ENCODE measurements at regions not wholly inside any gene's neighbourhood (a gene's known extent, or its start where the extent isn't known, plus 50 kb on each side); places are given as distances from the start of the nearest gene placed in this dataset.

GRCh38 chr5:73376618-73377170 is 71.9 kb downstream of the FOXD1 start:
- Histone ChIP-seq H2AFZ (ENCODE audit: low read depth, low read length) (no peak overlapping the region), H4K20me1 (replicated peaks; ENCODE audit: control insufficient read depth, extremely low read depth, insufficient read depth, low read length) (no peaks in the 10 kb centered on the region), H3K4me1 (ENCODE audit: control insufficient read depth, extremely low read depth, insufficient read depth, low read length) (peaks cover 11% of the 10 kb centered on the region), H3K27me3 (ENCODE audit: control insufficient read depth in 2 of 2, insufficient read depth in 2 of 2, low read length in 2 of 2) (peaks cover 32 to 40% of the 10 kb centered on the region in 2 experiments), H3K4me2 (ENCODE audit: insufficient read depth, low read length) (no peak overlapping the region), H3K4me3 (replicated peaks in 1 of 3; ENCODE audit: insufficient read depth in 1 of 3, low read depth in 1 of 3, low read length in 3 of 3) (no peak overlapping the region), H3K9ac (replicated peaks; ENCODE audit: extremely low read depth, insufficient read depth, low read length) (no peak overlapping the region), H3K36me3 (ENCODE audit: control insufficient read depth in 2 of 2, extremely low read depth in 1 of 2, insufficient read depth in 2 of 2, low read length in 2 of 2) (no peaks in the 10 kb centered on the region), H3K27ac (ENCODE audit: insufficient read depth, low read depth, low read length) (no peak overlapping the region), H3K79me2 (ENCODE audit: control insufficient read depth, insufficient read depth, low read length) (no peaks in the 10 kb centered on the region), H3K9me1 (replicated peaks; ENCODE audit: control insufficient read depth, extremely low read depth, insufficient read depth, low read length) (no peaks in the 10 kb centered on the region), H3K9me3 (replicated peaks; ENCODE audit: control insufficient read depth, insufficient read depth, low read length) (no peaks in the 10 kb centered on the region)
- ChIA-PET POLR2A (no interaction called here), CTCF (no interaction called here)
- intact Hi-C loops (cut with micrococcal nuclease), result no loop called here
- TF ChIP-seq MYC (IDR thresholded peaks at IDR 0.05; ENCODE audit: low read depth, low read length) (no peak), FOS (IDR thresholded peaks at IDR 0.05; ENCODE audit: borderline replicate concordance, insufficient read depth, low read length) (no peak), CTCF (IDR thresholded peaks at IDR 0.05; ENCODE audit: extremely low read depth in 1 of 2, insufficient read depth in 1 of 2, low read depth in 1 of 2, low read length in 2 of 2) (no peak), GATA2 (IDR thresholded peaks at IDR 0.05; ENCODE audit: insufficient read depth, insufficient read length, low read depth, low read length) (no peak), POLR2AphosphoS5 (IDR thresholded peaks at IDR 0.05; ENCODE audit: insufficient read depth, low read depth, low read length) (no peak), JUN (IDR thresholded peaks at IDR 0.05; ENCODE audit: borderline replicate concordance, insufficient read depth, insufficient read length, low read depth) (no peak), POLR2A (IDR thresholded peaks at IDR 0.05; ENCODE audit: low read depth, low read length) (no peak), EZH2 (IDR thresholded peaks at IDR 0.05; ENCODE audit: borderline replicate concordance, low read depth, low read length, severe bottlenecking) (no peak)
- TF ChIP-seq, protein P1, sequence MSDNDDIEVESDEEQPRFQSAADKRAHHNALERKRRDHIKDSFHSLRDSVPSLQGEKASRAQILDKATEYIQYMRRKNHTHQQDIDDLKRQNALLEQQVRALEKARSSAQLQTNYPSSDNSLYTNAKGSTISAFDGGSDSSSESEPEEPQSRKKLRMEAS (IDR thresholded peaks at IDR 0.05; ENCODE audit: insufficient read depth, insufficient read length), result no peak
- FAIRE-seq (no peak), DNase-seq (ENCODE audit: low read depth, low spot score) (no peak)
- dilution Hi-C loops (cut with MboI; ENCODE audit: extremely low pct_ligation_motif_present, low sequenced_read_pairs), result no loop called here
- no TSS peak for BruUV-seq (replicated peaks)
